ENCODE measurements at regions not wholly inside any gene's neighbourhood (a gene's known extent, or its start where the extent isn't known, plus 50 kb on each side); places are given as distances from the start of the nearest gene placed in this dataset.

GRCh38 chr11:134764367-134764766 lies 352.3 kb upstream of the B3GAT1 start:
- H3K14ac ChIP-seq (ENCODE audit: insufficient read depth, low read length) = no peak overlapping the region
- H4K5ac ChIP-seq (ENCODE audit: insufficient read length, low read depth, low read length) = no peak overlapping the region
- no peak overlapping the region for H3K23ac ChIP-seq (ENCODE audit: insufficient read length, low read depth, low read length)
- no peak overlapping the region for H4K8ac ChIP-seq (replicated peaks; ENCODE audit: insufficient read length, low read depth, low read length)
- H3K4ac ChIP-seq (ENCODE audit: low read depth, low read length) = no peak overlapping the region
- H3K27ac ChIP-seq (ENCODE audit: insufficient read length, low read depth, low read length) = no peak overlapping the region
- no peaks in the 10 kb centered on the region for H3K27me3 ChIP-seq (ENCODE audit: insufficient read depth, low read length)
- no peaks in the 10 kb centered on the region for H3K23me2 ChIP-seq (ENCODE audit: insufficient read length, low read depth, low read length, poor library complexity, severe bottlenecking)
- no peak overlapping the region for H2AK5ac ChIP-seq (ENCODE audit: insufficient read length, low read length)
- H3K36me3 Mint-ChIP-seq (ENCODE audit: insufficient read depth in 1 of 3, low read depth in 3 of 3) = peaks cover 0 to 7% (median 2%) of the 10 kb centered on the region in 3 experiments; a peak in 3 of 7 replicates
- no peak overlapping the region for H3K27ac Mint-ChIP-seq
- TF ChIP-seq, protein P1, sequence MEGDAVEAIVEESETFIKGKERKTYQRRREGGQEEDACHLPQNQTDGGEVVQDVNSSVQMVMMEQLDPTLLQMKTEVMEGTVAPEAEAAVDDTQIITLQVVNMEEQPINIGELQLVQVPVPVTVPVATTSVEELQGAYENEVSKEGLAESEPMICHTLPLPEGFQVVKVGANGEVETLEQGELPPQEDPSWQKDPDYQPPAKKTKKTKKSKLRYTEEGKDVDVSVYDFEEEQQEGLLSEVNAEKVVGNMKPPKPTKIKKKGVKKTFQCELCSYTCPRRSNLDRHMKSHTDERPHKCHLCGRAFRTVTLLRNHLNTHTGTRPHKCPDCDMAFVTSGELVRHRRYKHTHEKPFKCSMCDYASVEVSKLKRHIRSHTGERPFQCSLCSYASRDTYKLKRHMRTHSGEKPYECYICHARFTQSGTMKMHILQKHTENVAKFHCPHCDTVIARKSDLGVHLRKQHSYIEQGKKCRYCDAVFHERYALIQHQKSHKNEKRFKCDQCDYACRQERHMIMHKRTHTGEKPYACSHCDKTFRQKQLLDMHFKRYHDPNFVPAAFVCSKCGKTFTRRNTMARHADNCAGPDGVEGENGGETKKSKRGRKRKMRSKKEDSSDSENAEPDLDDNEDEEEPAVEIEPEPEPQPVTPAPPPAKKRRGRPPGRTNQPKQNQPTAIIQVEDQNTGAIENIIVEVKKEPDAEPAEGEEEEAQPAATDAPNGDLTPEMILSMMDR (conservative IDR thresholded peaks at IDR 0.05) = no peak
- no peaks in the 10 kb centered on the region for H3K79me1 ChIP-seq (ENCODE audit: insufficient read depth, low read depth, low read length, poor library complexity, severe bottlenecking)
- DNase-seq = no peak
- H3K4me1 ChIP-seq (ENCODE audit: insufficient read depth, low read length) = no peaks in the 10 kb centered on the region
- H3K4me1 Mint-ChIP-seq = peaks cover 0 to 6% of the 10 kb centered on the region in 2 experiments; a peak in 2 of 4 replicates
- H3T11ph ChIP-seq (ENCODE audit: low read length) = no peak overlapping the region
- no peaks in the 10 kb centered on the region for H3K9me3 ChIP-seq (ENCODE audit: control insufficient read depth, low read depth, low read length)
- H3K9me3 Mint-ChIP-seq = peaks cover 3 to 5% of the 10 kb centered on the region in 2 experiments; a peak in 3 of 5 replicates
- no peak overlapping the region for H3K4me2 ChIP-seq (ENCODE audit: insufficient read depth, insufficient read length, low read length)
- H2BK15ac ChIP-seq (ENCODE audit: low read depth, low read length) = no peak overlapping the region
- no peak overlapping the region for H4K91ac ChIP-seq (ENCODE audit: insufficient read length, low read depth, low read length)
- no peaks in the 10 kb centered on the region for H3K79me2 ChIP-seq (ENCODE audit: insufficient read depth, low read length)
- no peak overlapping the region for H2BK12ac ChIP-seq (ENCODE audit: insufficient read length, low read depth, low read length)
- no peak overlapping the region for H3K56ac ChIP-seq (ENCODE audit: insufficient read length, low read depth, low read length)
- no peak overlapping the region for H3K4me3 Mint-ChIP-seq
- no peaks in the 10 kb centered on the region for H4K20me1 ChIP-seq (ENCODE audit: control insufficient read depth, insufficient read depth, insufficient read length)
- no peak overlapping the region for H3K9ac ChIP-seq (ENCODE audit: extremely low read depth, insufficient read length, low read length)
- no peak overlapping the region for H2AFZ ChIP-seq (ENCODE audit: low read length)
- H2BK5ac ChIP-seq (ENCODE audit: insufficient read length, low read length) = no peak overlapping the region
- WGBS (ENCODE audit: extremely low coverage, insufficient read length, low lambda C conversion rate) = no CpG with 5 or more reads among the region's 8 CpGs
- H3K18ac ChIP-seq (ENCODE audit: insufficient read length, low read depth, low read length) = no peak overlapping the region
- no peak overlapping the region for H2BK120ac ChIP-seq (ENCODE audit: low read depth, low read length, poor library complexity, severe bottlenecking)
- no peak overlapping the region for H2BK20ac ChIP-seq (ENCODE audit: low read depth, low read length, poor library complexity, severe bottlenecking)
- H3K27me3 Mint-ChIP-seq (ENCODE audit: low read depth) = peaks cover 10% of the 10 kb centered on the region; the same call in 1 of the 2 replicates
